Amniotic epithelial cell (primary cell): ENCODE measurements at regions not wholly inside any gene's neighbourhood (a gene's known extent, or its start where the extent isn't known, plus 50 kb on each side); places are given as distances from the start of the nearest gene placed in this dataset.
"Not testable (repeated sequence)": the region's sequence is repeated elsewhere in the genome, so short reads cannot be mapped to it uniquely, and the experiment has no call there.

Experiments
- DNase-seq: peaks from one replicate; pipeline ENCODE4 v3.0.0-alpha.2; 2010; ENCODE audit warnings: low read depth

DNA sequence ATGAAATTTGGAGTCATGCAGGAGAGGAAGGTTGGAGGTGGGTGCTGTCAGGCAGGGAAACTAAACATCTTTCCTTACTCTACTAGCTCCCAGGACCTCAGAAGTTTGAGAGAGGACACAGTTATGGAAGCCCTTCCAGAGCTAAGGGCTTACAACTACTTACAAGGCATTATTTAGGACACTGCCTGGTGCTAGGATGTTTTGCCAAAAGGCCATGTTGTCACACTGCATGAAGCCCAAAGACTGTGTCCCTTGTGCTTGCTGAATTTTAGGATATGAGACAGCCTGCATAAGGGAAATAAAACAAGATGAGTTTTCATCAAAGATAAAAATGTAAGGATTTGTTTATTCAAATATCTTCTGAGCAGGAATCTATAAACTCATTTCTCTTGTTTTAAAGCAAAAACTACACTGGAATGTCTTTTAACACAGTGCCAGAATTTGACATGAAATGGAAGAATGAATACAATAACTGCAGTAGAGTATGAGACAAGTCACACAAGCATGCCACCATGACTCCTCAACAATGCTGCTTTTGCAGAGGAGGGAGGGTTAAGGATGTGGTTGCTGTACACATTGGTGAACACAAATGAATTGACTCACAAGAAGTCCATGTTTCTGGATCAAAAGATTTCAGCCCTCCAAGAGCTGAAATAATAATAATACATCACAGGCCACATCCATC lies 258.4 kb downstream of the SPRY2 start:
- peak; percentile 25 for DNase-seq

- no peak for DNase-seq
These were observed 266.1 kb downstream of the SPRY2 start for GRCh38 chr13:80074811-80075210.

DNA sequence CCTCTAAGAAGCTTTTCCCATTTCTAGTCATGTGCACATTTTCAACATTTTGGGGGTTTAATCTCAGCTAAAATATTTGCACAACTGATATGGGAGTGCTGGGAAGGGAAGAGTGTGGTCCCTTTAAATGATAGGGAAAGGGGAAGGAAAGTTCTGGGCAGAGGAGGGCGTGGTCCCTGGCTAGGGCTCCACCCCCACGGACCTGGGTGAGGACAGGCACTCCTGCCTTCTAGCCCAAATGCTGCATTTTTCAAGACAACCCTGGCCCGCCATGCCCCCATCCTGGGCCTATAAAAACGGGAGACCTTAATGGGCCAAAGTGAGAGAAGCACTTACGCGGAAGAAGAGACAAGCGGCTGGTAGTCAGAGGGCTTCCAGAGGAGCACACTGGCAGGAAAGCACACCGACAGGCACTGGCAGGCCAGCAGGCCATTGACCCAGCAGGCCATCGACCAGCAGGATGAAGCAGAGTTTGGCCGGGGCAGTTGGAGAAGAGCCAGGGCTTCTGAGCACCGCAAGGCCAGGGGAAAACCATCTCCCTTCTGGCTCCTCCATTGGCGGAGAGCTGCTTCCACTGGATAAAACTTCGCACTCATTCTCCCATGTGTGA lies 266.7 kb downstream of the SPRY2 start:
- no peak for DNase-seq

DNA sequence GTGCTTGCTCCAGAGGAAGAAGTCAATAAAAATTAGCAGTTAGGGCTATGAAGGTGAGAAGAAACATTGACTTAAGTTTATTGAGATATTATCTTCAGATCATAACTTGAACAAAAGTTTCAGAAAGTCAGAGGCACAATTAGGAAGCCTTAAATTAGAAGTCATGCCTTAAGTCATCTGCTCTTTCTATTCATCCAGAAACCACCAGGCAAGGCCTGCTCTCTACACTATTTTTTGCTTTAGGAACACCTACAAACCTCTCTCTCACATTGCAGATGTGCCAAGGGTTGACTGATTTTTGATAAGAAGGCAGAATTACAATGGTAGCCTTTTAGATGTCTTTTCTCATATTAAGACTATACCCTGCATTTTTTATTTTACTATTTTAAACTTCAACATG lies 268.7 kb downstream of the SPRY2 start:
- no peak for DNase-seq

GRCh38 chr13:80070024-80070703 lies 270.8 kb downstream of the SPRY2 start:
- DNase-seq: no peak

- no peak for DNase-seq
These were observed 271.6 kb downstream of the SPRY2 start for GRCh38 chr13:80069374-80069773.

- DNase-seq: no peak
These were observed 274.9 kb downstream of the SPRY2 start for GRCh38 chr13:80065996-80066395.

DNA sequence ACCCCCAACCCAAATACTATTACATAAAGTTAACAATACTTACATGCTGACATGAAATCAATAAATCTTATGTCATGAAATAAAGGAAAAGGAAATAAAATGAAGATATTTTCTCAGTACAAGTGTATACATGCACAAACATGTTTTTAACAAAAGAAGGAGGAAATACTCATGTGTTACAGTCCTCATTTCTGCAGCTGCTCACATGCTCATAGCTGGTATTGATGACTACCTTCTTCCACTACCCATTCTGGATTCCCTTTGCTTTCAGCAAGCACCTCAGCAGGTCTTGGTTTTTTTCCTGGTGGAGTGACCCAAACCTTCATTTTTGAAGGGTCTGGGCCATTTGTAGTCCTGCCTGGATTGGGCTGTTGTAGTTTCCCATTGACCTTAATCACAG lies 278.5 kb downstream of the SPRY2 start:
- not testable (repeated sequence) for DNase-seq

GRCh38 chr13:80059789-80060188 lies 281.1 kb downstream of the SPRY2 start:
- no peak for DNase-seq

DNA sequence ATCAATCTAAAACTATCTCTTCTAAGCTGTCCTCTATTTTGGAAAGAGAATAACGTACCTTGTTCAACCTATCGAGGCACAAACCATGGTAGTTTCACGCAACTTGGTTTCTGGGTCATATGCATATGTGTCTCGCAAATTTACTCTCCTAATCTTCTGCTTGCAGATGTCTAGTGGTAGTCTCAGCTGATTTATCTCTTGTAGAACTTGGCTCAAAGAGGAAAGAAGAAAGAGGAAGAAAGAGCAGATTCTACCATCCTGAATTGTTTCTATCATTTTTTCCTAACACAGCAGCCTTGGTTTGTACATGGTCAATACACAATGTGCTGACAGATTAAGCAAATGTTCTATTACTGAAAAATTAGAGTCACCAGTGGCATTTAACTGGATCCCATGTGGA lies 282.3 kb downstream of the SPRY2 start:
- DNase-seq: no peak

GRCh38 chr13:80055847-80056246 lies 285.1 kb downstream of the SPRY2 start:
- no peak for DNase-seq

DNA sequence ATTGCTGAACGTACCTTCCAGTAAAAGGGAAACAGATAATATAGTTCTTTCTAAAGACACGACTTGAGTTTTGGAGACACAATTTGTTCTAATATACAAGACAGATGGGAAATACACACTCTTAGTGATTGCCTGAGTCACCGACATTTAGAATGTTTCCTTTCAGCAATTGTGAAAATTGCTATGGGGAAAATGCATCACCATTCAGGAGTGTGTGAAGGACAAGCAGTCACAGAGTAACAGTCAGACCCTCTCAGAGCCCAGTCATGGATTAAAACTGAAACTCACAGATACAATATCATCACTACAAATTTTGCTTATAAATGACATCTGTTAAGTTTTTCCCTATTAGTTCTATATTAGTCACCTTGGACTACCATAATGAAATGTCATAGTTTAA lies 286.1 kb downstream of the SPRY2 start:
- no peak for DNase-seq

GRCh38 chr13:80052286-80052685 lies 288.6 kb downstream of the SPRY2 start:
- no peak for DNase-seq

DNA sequence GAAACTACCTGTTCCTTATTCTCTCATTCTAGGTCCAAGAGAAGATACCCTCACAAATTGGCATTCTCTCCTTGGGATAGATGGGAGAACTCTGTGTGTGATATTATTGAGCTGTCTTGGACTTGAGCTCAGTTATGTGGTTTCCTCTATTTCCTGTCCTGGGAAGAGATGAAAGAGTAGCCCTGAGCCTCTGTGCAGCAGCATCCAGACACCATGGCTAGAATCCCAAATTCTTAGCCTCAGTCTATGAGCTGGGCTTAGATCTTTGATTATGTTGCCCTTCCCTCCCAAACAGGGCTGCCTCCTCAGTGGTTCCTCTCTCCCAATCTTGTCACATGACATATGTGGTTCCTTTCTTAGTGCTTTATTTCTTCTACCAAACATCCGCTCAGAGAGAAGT lies 290.7 kb downstream of the SPRY2 start:
- DNase-seq: no peak

GRCh38 chr13:80048802-80049201 lies 292.1 kb downstream of the SPRY2 start:
- DNase-seq: peak; percentile 97

GRCh38 chr13:80048030-80048429 lies 292.9 kb downstream of the SPRY2 start:
- DNase-seq: no peak

- peak; percentile 90 for DNase-seq
These were observed 293.5 kb downstream of the SPRY2 start for GRCh38 chr13:80047406-80047805.

GRCh38 chr13:80040981-80041317 lies 300.0 kb downstream of the SPRY2 start:
- no peak for DNase-seq

- peak; percentile 100 for DNase-seq
These were observed 300.5 kb downstream of the SPRY2 start for GRCh38 chr13:80040196-80040980.

GRCh38 chr13:80039000-80039399 lies 301.9 kb downstream of the SPRY2 start:
- DNase-seq: no peak

DNA sequence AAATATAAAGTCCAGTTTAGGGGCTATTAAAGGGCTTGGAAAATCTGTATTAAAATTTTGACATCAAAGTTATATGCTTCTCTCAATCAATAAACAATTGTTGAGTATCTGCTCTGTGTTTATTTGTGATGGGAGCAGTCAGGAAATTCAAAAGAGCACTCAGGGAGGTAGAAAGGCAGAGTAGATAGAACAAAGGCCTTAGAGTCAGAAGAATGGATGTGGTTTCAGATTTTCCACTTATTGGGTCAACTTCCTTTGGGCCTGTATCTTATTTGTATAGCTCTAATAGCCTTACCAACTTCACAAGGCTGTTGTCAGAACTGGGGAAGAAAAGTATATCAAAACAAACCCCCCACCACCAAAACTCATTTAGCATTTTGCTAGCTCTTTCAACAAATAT lies 302.6 kb downstream of the SPRY2 start:
- DNase-seq: no peak

- peak; percentile 94 for DNase-seq
These were observed 303.4 kb downstream of the SPRY2 start for GRCh38 chr13:80037505-80037888.
